A549 (cell line): ENCODE measurements at regions not wholly inside any gene's neighbourhood (a gene's known extent, or its start where the extent isn't known, plus 50 kb on each side); places are given as distances from the start of the nearest gene placed in this dataset.
"Not testable (repeated sequence)": the region's sequence is repeated elsewhere in the genome, so short reads cannot be mapped to it uniquely, and the experiment has no call there.

Experiments
- ATAC-seq, 2 experiments: fragments of 200-7000 bp in 1 of 2; fragments of >200 bp in 1 of 2; cut with Nextera tagmentation in 1 of 2; cut with Tn5 transposase in 1 of 2; 3 replicates each; pipeline versions ENCODE4 v1.8.0 to v1.9.1; 2018 to 2020; ENCODE audit warnings: mild to moderate bottlenecking in 1 of 2, moderate library complexity in 1 of 2
- CTCF ChIA-PET: fragments of 300-600 bp; sonication (Branson Sonifier 250); formaldehyde crosslinking; extraction: SDS; loops from one replicate; lab custom pipeline; 2021; ENCODE audit warnings: antibody characterized with exemption, inconsistent platforms; lab: Yijun Ruan, JAX
- POLR2A ChIA-PET: fragments of 350-600 bp; formaldehyde crosslinking; extraction: SDS; loops from one replicate; lab custom pipeline; 2021; ENCODE audit warnings: antibody characterized with exemption, inconsistent platforms; lab: Yijun Ruan, JAX
- DNase-seq, 2 experiments: peaks; one replicate each; pipeline versions ENCODE4 v3.0.0 to v3.0.0-alpha.2; 2011 to 2016; ENCODE audit warnings: low read depth in 1 of 2, low spot score in 1 of 2
- FAIRE-seq: peaks from 2 replicates; lab custom pipeline; 2011; peaks lifted over from hg19 to GRCh38; lab: Jason Lieb, UNC
- H3K27ac ChIP-seq, 2 experiments: fragments of >200 bp; sonication (Bioruptor Twin); formaldehyde crosslinking; 3 replicates each; pipeline ENCODE4 v1.5.1; 2016 to 2017
- H3K4me1 ChIP-seq: fragments of >200 bp; sonication (Bioruptor Twin); formaldehyde crosslinking; 3 replicates; pipeline ENCODE4 v1.6.1; 2016
- H3K4me2 ChIP-seq: fragments of >200 bp; sonication (Bioruptor Twin); formaldehyde crosslinking; 3 replicates; pipeline ENCODE4 v1.6.1; 2016
- H3K4me3 ChIP-seq: fragments of >200 bp; sonication (Bioruptor Twin); formaldehyde crosslinking; 3 replicates; pipeline ENCODE4 v1.5.1; 2016
- H3K9me3 ChIP-seq: fragments of >200 bp; sonication (Bioruptor Twin); formaldehyde crosslinking; 3 replicates; pipeline ENCODE4 v1.6.1; 2016
- BHLHE40 ChIP-seq: IDR thresholded peaks from 2 replicates; pipeline ENCODE4 v1.6.1; 2012; ENCODE audit warnings: low read depth, low read length, inconsistent platforms
- EHF ChIP-seq: fragments of 250-450 bp; sonication (Bioruptor Pico); IDR thresholded peaks from 2 replicates; pipeline ENCODE4 v1.5.0; 2020; ENCODE audit warnings: mild to moderate bottlenecking
- FOSB ChIP-seq: fragments of 250-450 bp; sonication (Bioruptor Pico); IDR thresholded peaks from 2 replicates; pipeline ENCODE4 v1.5.0; 2020; ENCODE audit warnings: mild to moderate bottlenecking, moderate library complexity
- FOSL2 ChIP-seq, 2 experiments: fragments of 450-650 bp in 1 of 2; fragments of >200 bp in 1 of 2; sonication (Bioruptor Twin) in 1 of 2; formaldehyde crosslinking; IDR thresholded peaks; 2 replicates each; pipeline versions ENCODE4 v1.5.0 to v1.6.1; 2016 to 2020; ENCODE audit warnings: mild to moderate bottlenecking in 1 of 2, moderate library complexity in 1 of 2
- HDAC2 ChIP-seq: fragments of 200-600 bp; sonication (generic); IDR thresholded peaks from 2 replicates; pipeline ENCODE4 v1.6.1; 2016
- JUNB ChIP-seq: fragments of >200 bp; sonication (Bioruptor Twin); formaldehyde crosslinking; IDR thresholded peaks from 2 replicates; pipeline ENCODE4 v1.6.1; 2016
- KDM1A ChIP-seq: fragments of 200-600 bp; sonication (generic); IDR thresholded peaks from 2 replicates; pipeline ENCODE4 v1.6.1; 2016; ENCODE audit warnings: low read depth, mild to moderate bottlenecking
- MAZ ChIP-seq: fragments of 150-350 bp; IDR thresholded peaks from 2 replicates; pipeline ENCODE4 v1.6.1; 2014; ENCODE audit warnings: antibody characterized with exemption, low read depth, low read length, borderline replicate concordance
- MYC ChIP-seq: IDR thresholded peaks from 2 replicates; pipeline ENCODE4 v1.6.1; 2012; ENCODE audit warnings: mild to moderate bottlenecking, inconsistent platforms, low read length, improper control_type of control experiment, borderline replicate concordance
- POLR2AphosphoS2 ChIP-seq: conservative IDR thresholded peaks from 2 replicates; pipeline ENCODE4 v1.6.1; 2012; ENCODE audit warnings: low read length, improper control_type of control experiment, inconsistent platforms
- SREBF2 ChIP-seq: fragments of 450-650 bp; IDR thresholded peaks from 2 replicates; pipeline ENCODE4 v1.6.1; 2014; ENCODE audit warnings: mild to moderate bottlenecking, moderate library complexity
- WGBS: methylation state at CpG from one replicate; pipeline ENCODE4 v1.1.6; 2017; ENCODE audit errors: missing lambda C conversion rate; 5-methylcytosine and 5-hydroxymethylcytosine counted together
- TF ChIP-seq, protein P1 (sequence below): fragments of 200-600 bp; sonication (generic); IDR thresholded peaks from 2 replicates; pipeline ENCODE4 v1.6.1; 2016; ENCODE audit warnings: antibody characterized with exemption, mild to moderate bottlenecking, moderate library complexity
- TF ChIP-seq, protein P2 (sequence below): fragments of >200 bp; sonication (Bioruptor Twin); formaldehyde crosslinking; IDR thresholded peaks from 2 replicates; pipeline ENCODE4 v1.6.1; 2016

DNA sequence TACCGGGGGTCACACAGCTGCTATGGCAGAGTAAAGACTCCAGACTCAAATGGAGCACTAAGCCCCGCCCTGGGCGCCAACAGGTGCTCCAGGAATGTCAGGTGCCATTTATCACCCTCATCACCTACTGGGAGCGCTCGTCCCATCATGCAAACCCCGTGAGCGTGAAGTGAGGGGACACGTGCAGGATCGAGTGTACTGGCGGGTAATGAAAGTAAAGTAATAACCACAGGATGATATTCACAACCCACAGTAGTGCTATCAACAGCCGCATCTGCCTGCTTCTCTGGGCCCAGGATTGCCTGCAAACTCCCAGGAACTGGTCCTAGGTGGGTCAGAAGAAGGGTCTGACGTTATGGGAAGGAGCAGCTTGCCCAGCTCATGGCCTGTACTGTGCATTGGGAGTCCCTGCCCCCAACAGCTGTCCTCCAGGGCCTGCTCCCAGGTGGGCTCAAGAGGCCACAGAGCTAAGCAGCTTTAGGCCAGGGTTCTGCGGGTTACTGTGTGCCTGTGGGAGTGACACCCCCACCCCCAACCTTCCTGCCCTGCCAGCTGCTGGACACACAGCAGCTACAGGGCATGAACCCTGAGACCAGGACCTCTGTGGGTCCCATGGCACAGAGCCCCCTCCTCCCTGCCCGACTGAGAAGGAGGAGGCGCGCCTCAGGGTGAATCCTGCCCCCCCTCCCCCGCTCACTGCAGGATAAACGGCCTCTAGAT, 120.5 kb upstream of the SULF2 start:
- CTCF ChIA-PET = no interaction called here
- H3K4me3 ChIP-seq = no peak overlapping the region
- POLR2A ChIA-PET = no interaction called here
- no peak for DNase-seq
- no peaks in the 10 kb centered on the region for H3K9me3 ChIP-seq
- no peak overlapping the region for H3K4me2 ChIP-seq
- WGBS = 24% methylated on average over 13 of the region's 18 CpGs
- no peak for ATAC-seq
- no peak for FAIRE-seq
- no peak for TF ChIP-seq POLR2AphosphoS2
- no peak for TF ChIP-seq JUNB
- TF ChIP-seq, protein P1, sequence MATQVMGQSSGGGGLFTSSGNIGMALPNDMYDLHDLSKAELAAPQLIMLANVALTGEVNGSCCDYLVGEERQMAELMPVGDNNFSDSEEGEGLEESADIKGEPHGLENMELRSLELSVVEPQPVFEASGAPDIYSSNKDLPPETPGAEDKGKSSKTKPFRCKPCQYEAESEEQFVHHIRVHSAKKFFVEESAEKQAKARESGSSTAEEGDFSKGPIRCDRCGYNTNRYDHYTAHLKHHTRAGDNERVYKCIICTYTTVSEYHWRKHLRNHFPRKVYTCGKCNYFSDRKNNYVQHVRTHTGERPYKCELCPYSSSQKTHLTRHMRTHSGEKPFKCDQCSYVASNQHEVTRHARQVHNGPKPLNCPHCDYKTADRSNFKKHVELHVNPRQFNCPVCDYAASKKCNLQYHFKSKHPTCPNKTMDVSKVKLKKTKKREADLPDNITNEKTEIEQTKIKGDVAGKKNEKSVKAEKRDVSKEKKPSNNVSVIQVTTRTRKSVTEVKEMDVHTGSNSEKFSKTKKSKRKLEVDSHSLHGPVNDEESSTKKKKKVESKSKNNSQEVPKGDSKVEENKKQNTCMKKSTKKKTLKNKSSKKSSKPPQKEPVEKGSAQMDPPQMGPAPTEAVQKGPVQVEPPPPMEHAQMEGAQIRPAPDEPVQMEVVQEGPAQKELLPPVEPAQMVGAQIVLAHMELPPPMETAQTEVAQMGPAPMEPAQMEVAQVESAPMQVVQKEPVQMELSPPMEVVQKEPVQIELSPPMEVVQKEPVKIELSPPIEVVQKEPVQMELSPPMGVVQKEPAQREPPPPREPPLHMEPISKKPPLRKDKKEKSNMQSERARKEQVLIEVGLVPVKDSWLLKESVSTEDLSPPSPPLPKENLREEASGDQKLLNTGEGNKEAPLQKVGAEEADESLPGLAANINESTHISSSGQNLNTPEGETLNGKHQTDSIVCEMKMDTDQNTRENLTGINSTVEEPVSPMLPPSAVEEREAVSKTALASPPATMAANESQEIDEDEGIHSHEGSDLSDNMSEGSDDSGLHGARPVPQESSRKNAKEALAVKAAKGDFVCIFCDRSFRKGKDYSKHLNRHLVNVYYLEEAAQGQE = no peak
- TF ChIP-seq, all 56 proteins: peak for 0
- Histone ChIP-seq H3K4me1 (no peaks in the 10 kb centered on the region), H3K27ac (no peak overlapping the region)

DNA sequence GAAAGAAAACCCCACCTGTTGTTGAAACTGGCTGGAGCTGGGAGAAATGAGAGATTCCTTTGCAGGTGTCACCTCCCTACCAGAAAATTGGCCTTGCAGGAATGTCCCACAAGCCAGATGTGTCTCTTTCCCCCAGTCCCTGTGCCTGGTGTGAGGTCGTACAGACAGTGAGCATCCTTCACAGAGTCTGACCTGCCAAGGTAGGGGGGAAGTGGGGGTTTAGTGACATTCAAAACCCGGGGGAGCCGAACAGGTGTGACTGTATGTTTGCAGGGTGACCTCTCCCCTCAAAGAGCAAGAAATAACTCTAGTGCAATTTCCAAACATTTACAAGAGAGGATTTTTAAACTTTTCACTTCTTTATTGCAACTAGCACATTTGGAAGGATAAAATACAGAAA, 117.7 kb upstream of the SULF2 start:
- DNase-seq, ATAC-seq, H3K9me3 ChIP-seq, H3K4me2 ChIP-seq, H3K4me3 ChIP-seq, POLR2A ChIA-PET, H3K4me1 ChIP-seq, FAIRE-seq, H3K27ac ChIP-seq, CTCF ChIA-PET: not testable (repeated sequence)
- whole genome bisulfite sequencing = 0% methylated on average over 2 of the region's 3 CpGs

DNA sequence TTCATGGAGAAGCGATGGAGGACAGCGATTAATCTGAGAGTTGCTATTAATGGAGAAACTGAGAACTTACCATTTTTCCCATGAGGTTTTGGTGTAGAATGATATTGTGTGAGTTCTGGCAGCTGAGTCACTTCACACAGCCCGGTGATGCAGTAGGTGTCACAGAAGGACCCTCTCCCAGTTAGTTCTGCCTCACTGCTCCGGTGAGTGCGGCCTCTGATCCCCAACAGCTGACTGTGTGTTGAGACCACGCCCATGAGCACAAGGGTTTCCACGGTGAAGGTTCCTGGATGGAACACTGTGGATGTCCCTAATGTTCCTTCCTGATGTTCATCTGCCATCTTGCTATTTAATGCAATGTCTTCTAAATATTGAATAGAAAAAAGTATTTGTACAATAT, 114.0 kb upstream of the SULF2 start:
- not testable (repeated sequence) for FAIRE-seq

DNA sequence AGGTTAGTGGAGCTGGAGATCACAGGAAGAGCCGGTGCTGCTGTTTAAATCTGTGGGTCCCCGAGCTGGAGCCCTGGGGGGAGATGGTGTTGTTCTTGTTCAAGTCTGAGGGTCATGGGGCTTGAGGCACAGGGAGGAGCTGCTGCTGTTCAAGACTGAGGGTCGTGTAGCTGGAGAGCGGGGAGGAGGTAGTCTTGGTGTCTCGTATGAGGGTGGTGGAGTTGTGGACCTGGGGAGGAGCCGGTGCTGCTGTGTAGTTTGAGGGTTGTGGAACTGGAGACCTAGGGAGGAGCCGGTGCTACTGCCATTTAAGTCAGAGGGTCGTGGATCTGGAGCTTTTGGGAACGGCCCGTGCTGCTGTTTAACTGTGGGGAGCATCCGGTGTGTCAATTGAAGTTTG, 112.2 kb upstream of the SULF2 start:
- TF ChIP-seq MYC = no peak
- no peak for TF ChIP-seq EHF (CRISPR knock-in tag)
- TF ChIP-seq POLR2AphosphoS2 = no peak
- no peak for TF ChIP-seq MAZ
- TF ChIP-seq FOSL2 (IDR thresholded peaks at IDR 0.05) = no peak
- no peak for TF ChIP-seq FOSL2 (CRISPR knock-in tag; IDR thresholded peaks at IDR 0.05)
- TF ChIP-seq, protein P2, sequence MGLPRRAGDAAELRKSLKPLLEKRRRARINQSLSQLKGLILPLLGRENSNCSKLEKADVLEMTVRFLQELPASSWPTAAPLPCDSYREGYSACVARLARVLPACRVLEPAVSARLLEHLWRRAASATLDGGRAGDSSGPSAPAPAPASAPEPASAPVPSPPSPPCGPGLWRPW = no peak
- TF ChIP-seq HDAC2 = no peak
- TF ChIP-seq KDM1A = no peak
- no peak for TF ChIP-seq BHLHE40
- no peak for TF ChIP-seq SREBF2
- no peak for TF ChIP-seq FOSB (CRISPR knock-in tag)
- ChIA-PET CTCF (no interaction called here), POLR2A (no interaction called here)
- DNase-seq (no peak), FAIRE-seq (no peak), ATAC-seq (no peak)
- Histone ChIP-seq H3K4me1 (no peaks in the 10 kb centered on the region), H3K27ac (no peak overlapping the region), H3K4me3 (no peak overlapping the region), H3K4me2 (no peak overlapping the region), H3K9me3 (no peaks in the 10 kb centered on the region)
- 3% methylated on average over 11 of the region's 11 CpGs for WGBS

More for the DNA sequence above, 114.0 kb upstream of the SULF2 start:
- ATAC-seq, H3K9me3 ChIP-seq, H3K4me1 ChIP-seq, CTCF ChIA-PET, DNase-seq, H3K4me3 ChIP-seq, H3K27ac ChIP-seq, H3K4me2 ChIP-seq, POLR2A ChIA-PET: not testable (repeated sequence)
- WGBS = no CpG with 5 or more reads among the region's 7 CpGs

DNA sequence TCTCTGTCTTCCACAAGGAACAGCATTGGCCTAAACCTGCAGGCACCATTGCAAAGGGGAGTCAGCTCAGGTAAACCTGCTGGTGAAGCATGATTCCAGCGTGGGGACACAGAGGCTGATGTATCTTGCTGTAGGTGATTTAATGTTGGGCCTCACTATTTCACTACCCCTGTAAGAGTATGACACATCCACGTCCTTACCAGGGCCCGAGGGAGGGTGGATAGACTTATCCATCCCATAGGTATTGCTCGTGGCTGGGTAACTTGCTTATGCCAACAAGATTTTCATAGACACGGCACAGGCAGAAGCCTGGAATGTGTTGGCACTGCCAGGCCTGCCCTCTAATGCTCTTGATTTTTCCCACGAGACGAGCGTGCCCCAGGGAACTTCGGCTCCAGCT, 107.4 kb upstream of the SULF2 start:
- CTCF ChIA-PET, DNase-seq, H3K4me1 ChIP-seq, H3K4me3 ChIP-seq, H3K27ac ChIP-seq, FAIRE-seq, H3K4me2 ChIP-seq, POLR2A ChIA-PET, H3K9me3 ChIP-seq, ATAC-seq: not testable (repeated sequence)
- WGBS = 14% methylated on average over 1 of the region's 9 CpGs

DNA sequence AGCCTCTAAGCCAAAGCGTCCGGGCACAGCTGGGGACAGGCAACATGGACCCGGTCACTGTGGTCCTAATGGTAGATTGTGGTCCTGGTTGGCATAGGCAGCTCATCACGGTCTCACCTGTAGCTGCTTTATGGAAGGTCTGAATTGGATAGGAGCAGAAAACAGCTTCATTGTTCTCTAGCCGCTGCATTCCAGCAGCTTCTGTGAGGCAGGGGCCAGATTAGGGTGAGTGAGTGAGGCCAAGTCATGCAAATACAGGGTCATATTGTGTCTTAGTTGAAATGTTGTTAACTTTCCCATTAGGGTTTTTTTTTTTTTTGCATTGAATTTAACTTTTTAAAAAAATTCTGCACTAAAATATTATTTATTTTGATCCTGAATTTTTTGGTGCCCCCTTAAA, 105.4 kb upstream of the SULF2 start:
- H3K27ac ChIP-seq, H3K4me1 ChIP-seq, POLR2A ChIA-PET, CTCF ChIA-PET, H3K4me3 ChIP-seq, H3K4me2 ChIP-seq, H3K9me3 ChIP-seq, DNase-seq, FAIRE-seq, ATAC-seq: not testable (repeated sequence)
- 93% methylated on average over 1 of the region's 5 CpGs for WGBS

DNA sequence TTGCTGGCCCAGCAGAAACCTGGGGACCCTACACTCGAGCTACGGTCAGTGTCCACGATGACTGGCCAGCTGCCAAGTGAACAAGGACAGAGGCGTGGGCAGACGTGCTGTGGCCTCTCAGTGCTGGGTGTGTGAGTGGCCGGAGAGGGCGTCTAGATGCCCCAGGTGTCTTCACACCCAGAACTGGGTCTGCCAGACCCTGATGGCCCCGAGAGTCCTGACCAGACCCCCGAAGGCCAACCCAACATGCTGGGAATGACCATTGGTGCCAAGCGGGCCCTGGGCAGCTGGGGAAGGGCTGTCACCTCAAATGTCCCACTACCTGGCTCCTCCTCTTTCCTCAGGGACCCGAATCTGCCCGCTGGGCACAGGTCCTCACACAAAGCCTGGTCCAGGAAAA, 104.5 kb upstream of the SULF2 start:
- 14% methylated on average over 12 of the region's 12 CpGs for WGBS
- FAIRE-seq, H3K4me1 ChIP-seq, H3K4me2 ChIP-seq, ATAC-seq, H3K9me3 ChIP-seq, H3K27ac ChIP-seq, POLR2A ChIA-PET, DNase-seq, H3K4me3 ChIP-seq: not testable (repeated sequence)
- CTCF ChIA-PET = interaction anchor here (1.0 kb wide), 1 partner anchor 11 kb away, joined by 3 read pairs; no protein-coding TSS in a partner anchor
